Upper lobe of left lung (tissue), 4 donors: ENCODE measurements at regions not wholly inside any gene's neighbourhood (a gene's known extent, or its start where the extent isn't known, plus 50 kb on each side); places are given as distances from the start of the nearest gene placed in this dataset.

Source experiments
- EP300 ChIP-seq, 4 donors: sonication (generic); formaldehyde crosslinking; IDR thresholded peaks; one replicate each; pipeline ENCODE4 v1.5.1; 2017; ENCODE audit warnings: antibody characterized with exemption in 4 of 4, control low read depth in 2 of 4
- POLR2A ChIP-seq, 4 donors: fragments of 450-650 bp; IDR thresholded peaks; one replicate each; pipeline ENCODE4 v1.5.1; 2016 to 2017; ENCODE audit warnings: antibody characterized with exemption in 4 of 4, mild to moderate bottlenecking in 2 of 4
- POLR2AphosphoS5 ChIP-seq, 2 donors: sonication (generic); formaldehyde crosslinking; IDR thresholded peaks; one replicate each; pipeline ENCODE4 v1.5.1; 2017; ENCODE audit warnings: antibody characterized with exemption in 2 of 2
- TF ChIP-seq, protein P1 (sequence below), 6 experiments: fragments of 450-650 bp in 4 of 6; fragments of 200-600 bp in 2 of 6; sonication (generic) in 2 of 6; IDR thresholded peaks; one replicate each; pipeline ENCODE4 v1.5.1; 2016 to 2019; ENCODE audit warnings: antibody characterized with exemption in 6 of 6

- TF ChIP-seq POLR2A (IDR thresholded peaks at IDR 0.05) (no peak), EP300 (IDR thresholded peaks at IDR 0.05) (no peak), POLR2AphosphoS5 (IDR thresholded peaks at IDR 0.05) (no peak)
- TF ChIP-seq, protein P1, sequence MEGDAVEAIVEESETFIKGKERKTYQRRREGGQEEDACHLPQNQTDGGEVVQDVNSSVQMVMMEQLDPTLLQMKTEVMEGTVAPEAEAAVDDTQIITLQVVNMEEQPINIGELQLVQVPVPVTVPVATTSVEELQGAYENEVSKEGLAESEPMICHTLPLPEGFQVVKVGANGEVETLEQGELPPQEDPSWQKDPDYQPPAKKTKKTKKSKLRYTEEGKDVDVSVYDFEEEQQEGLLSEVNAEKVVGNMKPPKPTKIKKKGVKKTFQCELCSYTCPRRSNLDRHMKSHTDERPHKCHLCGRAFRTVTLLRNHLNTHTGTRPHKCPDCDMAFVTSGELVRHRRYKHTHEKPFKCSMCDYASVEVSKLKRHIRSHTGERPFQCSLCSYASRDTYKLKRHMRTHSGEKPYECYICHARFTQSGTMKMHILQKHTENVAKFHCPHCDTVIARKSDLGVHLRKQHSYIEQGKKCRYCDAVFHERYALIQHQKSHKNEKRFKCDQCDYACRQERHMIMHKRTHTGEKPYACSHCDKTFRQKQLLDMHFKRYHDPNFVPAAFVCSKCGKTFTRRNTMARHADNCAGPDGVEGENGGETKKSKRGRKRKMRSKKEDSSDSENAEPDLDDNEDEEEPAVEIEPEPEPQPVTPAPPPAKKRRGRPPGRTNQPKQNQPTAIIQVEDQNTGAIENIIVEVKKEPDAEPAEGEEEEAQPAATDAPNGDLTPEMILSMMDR (IDR thresholded peaks at IDR 0.05), result no peak
Measured at GRCh38 chr6:45822246-45822812, 193.3 kb downstream of the CLIC5 start.
